Heart right ventricle (tissue), 16 donors: ENCODE measurements at regions not wholly inside any gene's neighbourhood (a gene's known extent, or its start where the extent isn't known, plus 50 kb on each side); places are given as distances from the start of the nearest gene placed in this dataset.
"Not testable (repeated sequence)": the region's sequence is repeated elsewhere in the genome, so short reads cannot be mapped to it uniquely, and the experiment has no call there.

ENCODE experiments used
- ATAC-seq, 8 donors: fragments of 200-7000 bp; cut with Tn5 transposase; one replicate each; pipeline ENCODE4 v1.9.1; 2020; ENCODE audit warnings: mild to moderate bottlenecking in 8 of 8, moderate library complexity in 8 of 8, moderate number of reproducible peaks in 1 of 8
- DNase-seq, 2 donors: peaks; one replicate each; pipeline ENCODE4 v3.0.0-alpha.2; 2020
- H3K27ac ChIP-seq, 10 donors: fragments of 200-600 bp; sonication (generic) in 2 of 10; one replicate each; pipeline versions ENCODE4 v1.5.0 to v1.8.0; 2020 to 2022; ENCODE audit warnings: mild to moderate bottlenecking in 3 of 10
- H3K27me3 ChIP-seq, 7 donors: fragments of 200-600 bp; one replicate each; pipeline ENCODE4 v1.8.0; 2021 to 2022; ENCODE audit warnings: mild to moderate bottlenecking in 2 of 7
- H3K36me3 ChIP-seq, 9 donors: fragments of 200-600 bp; sonication (generic) in 1 of 9; one replicate each; pipeline versions ENCODE4 v1.5.0 to v1.8.0; 2020 to 2022; ENCODE audit warnings: mild to moderate bottlenecking in 2 of 9
- H3K4me1 ChIP-seq, 9 donors: fragments of 200-600 bp; sonication (generic) in 1 of 9; one replicate each; pipeline versions ENCODE4 v1.5.0 to v1.8.0; 2020 to 2022; ENCODE audit warnings: mild to moderate bottlenecking in 4 of 9
- H3K4me3 ChIP-seq, 10 donors: fragments of 200-600 bp; sonication (generic) in 2 of 10; one replicate each; pipeline versions ENCODE4 v1.5.0 to v1.8.0; 2020 to 2022; ENCODE audit warnings: mild to moderate bottlenecking in 7 of 10, moderate library complexity in 2 of 10
- H3K9me3 ChIP-seq, 11 donors: fragments of 200-600 bp in 10 of 11; sonication (generic) in 2 of 11; one replicate each; pipeline versions ENCODE4 v1.5.0 to v1.8.0; 2013 to 2022; ENCODE audit warnings: mild to moderate bottlenecking in 2 of 11, control low read depth in 1 of 11, moderate library complexity in 1 of 11
- WGBS, 2 donors: extraction: QIAGEN DNeasy Blood & Tissue Kit; methylation state at CpG; one replicate each; pipeline ENCODE4 v1.1.7; 2013; ENCODE audit warnings: inconsistent platforms in 1 of 2; 5-methylcytosine and 5-hydroxymethylcytosine counted together
- intact Hi-C, 10 donors: fragments of 100-400 bp; cut with DNase I; formaldehyde crosslinking; loops; one replicate each; pipeline versions ENCODE4 v1.11.1 to v1.14.2; 2022
- TF ChIP-seq, protein P1 (sequence below), 9 donors: fragments of 200-600 bp; sonication (generic) in 2 of 9; IDR thresholded peaks; one replicate each; pipeline versions ENCODE4 v1.5.0 to v1.8.0; 2021 to 2022; ENCODE audit warnings: antibody characterized with exemption in 9 of 9, mild to moderate bottlenecking in 5 of 9, moderate library complexity in 1 of 9
- donor health status: Arrhythmogenic right ventricular cardiomyopathy.
- donor health status: ischemic (EF 13 %, LVEDD 7.1; RV severe dilation, severe dysfunction).
- donor health status: healthy with polysubstance abuse.
- donor health status: DM: no; HTN: yes; CAD: no.
- donor health status: DM: no; HTN: no; CAD: no.
- donor health status: ischemic (EF 25% LVEDD 6.9; RV normal size, moderate dysfunction).
- donor health status: ischemic (EF 25% LVEDD 5.7; RV mildly dilated, moderate dysfunction).
- donor health status: healthy.
- donor health status: DM: yes; HTN: yes; CAD: no.
- donor health status: Ischemic cardiomyopathy.
- donor health status: ischemic (EF 35%, LVEDD 5.7; RV mildly dilated, moderate dysfunction).
- donor health status: nonischemic (EF 11% LVEDD 7.7; RV severe dilation, severe dysfunction).
- donor health status: DM: yes; HTN: yes; CAD: no.
- donor health status: PGD.
- donor health status: ischemic (EF 29% LVEDD 5.4; RV normal size, mild dysfunction).
- donor health status: nonischemic (EF 23%, LVEDD 6.1; RV moderate dilation, normal function).

GRCh38 chr16:21523411-21524067 lies 75.8 kb upstream of the METTL9 start:
- TF ChIP-seq, protein P1, sequence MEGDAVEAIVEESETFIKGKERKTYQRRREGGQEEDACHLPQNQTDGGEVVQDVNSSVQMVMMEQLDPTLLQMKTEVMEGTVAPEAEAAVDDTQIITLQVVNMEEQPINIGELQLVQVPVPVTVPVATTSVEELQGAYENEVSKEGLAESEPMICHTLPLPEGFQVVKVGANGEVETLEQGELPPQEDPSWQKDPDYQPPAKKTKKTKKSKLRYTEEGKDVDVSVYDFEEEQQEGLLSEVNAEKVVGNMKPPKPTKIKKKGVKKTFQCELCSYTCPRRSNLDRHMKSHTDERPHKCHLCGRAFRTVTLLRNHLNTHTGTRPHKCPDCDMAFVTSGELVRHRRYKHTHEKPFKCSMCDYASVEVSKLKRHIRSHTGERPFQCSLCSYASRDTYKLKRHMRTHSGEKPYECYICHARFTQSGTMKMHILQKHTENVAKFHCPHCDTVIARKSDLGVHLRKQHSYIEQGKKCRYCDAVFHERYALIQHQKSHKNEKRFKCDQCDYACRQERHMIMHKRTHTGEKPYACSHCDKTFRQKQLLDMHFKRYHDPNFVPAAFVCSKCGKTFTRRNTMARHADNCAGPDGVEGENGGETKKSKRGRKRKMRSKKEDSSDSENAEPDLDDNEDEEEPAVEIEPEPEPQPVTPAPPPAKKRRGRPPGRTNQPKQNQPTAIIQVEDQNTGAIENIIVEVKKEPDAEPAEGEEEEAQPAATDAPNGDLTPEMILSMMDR (IDR thresholded peaks at IDR 0.05), result no peak
- 93 to 95% methylated on average over 17 of the region's 17 CpGs for WGBS, 2 donors

DNA sequence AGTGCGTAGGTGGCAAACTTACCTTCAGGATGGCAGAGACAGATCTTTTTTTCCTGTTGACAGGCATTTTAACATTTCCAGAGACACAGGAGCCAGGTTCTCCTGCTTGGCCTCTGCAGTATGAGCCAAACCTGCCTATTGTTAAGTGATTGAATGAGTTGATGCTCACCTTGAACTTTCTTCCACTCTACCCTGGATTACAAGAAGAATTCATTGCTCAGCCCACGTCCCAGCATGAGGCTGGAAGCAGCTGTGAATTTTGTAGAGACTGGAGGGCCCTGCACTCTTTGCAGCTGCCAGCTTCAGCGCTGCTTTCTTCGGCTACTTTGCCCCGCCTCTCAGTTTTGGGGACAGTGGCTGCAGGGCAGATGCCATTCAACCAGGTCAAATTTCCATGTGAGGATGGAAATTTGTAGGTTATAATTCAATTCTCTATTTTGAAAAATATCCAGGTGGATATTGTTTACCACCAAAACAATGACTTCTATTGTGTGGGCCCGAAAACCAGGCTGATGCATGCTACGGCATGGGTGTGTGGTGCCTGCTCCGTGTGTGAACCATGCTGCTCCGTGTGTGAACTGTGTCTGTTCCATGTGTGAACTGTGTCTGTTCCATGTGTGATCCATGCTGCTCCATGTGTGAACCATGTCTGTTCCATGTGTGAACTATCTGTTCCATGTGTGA lies 75.2 kb upstream of the METTL9 start:
- no peak overlapping the region for H3K27ac ChIP-seq
- ATAC-seq (no peak), DNase-seq (no peak)
- H3K36me3 ChIP-seq, result no peaks in the 10 kb centered on the region
- H3K27me3 ChIP-seq, result no peaks in the 10 kb centered on the region
- TF ChIP-seq, protein P1 (IDR thresholded peaks at IDR 0.05), result no peak
- H3K4me1 ChIP-seq, result peaks cover 2 to 16% (median 15%) of the 10 kb centered on the region in 9 donors
- no peaks in the 10 kb centered on the region for H3K9me3 ChIP-seq
- 94 to 95% methylated on average over 9 of the region's 9 CpGs for WGBS, 2 donors
- intact Hi-C loops, result no loop called here
- H3K4me3 ChIP-seq, result no peak overlapping the region

More at GRCh38 chr16:21523411-21524067, 75.8 kb upstream of the METTL9 start:
- Histone ChIP-seq H3K4me3 (no peak overlapping the region), H3K4me1 (peaks cover 2 to 22% (median 16%) of the 10 kb centered on the region in 9 donors), H3K27me3 (no peaks in the 10 kb centered on the region), H3K9me3 (no peaks in the 10 kb centered on the region), H3K27ac (no peak overlapping the region), H3K36me3 (no peaks in the 10 kb centered on the region)
- ATAC-seq (no peak), DNase-seq (no peak)
- intact Hi-C loops, result no loop called here

- intact Hi-C loops, ATAC-seq, DNase-seq, H3K36me3 ChIP-seq, H3K9me3 ChIP-seq, H3K27ac ChIP-seq, H3K27me3 ChIP-seq, H3K4me3 ChIP-seq: not testable (repeated sequence)
- WGBS, 2 donors, result 100% methylated on average over 1 of the region's 1 CpG
- peaks cover 2 to 16% (median 15%) of the 10 kb centered on the region in 9 donors for H3K4me1 ChIP-seq
Observed at GRCh38 chr16:21524752-21525028, 74.7 kb upstream of the METTL9 start.

DNA sequence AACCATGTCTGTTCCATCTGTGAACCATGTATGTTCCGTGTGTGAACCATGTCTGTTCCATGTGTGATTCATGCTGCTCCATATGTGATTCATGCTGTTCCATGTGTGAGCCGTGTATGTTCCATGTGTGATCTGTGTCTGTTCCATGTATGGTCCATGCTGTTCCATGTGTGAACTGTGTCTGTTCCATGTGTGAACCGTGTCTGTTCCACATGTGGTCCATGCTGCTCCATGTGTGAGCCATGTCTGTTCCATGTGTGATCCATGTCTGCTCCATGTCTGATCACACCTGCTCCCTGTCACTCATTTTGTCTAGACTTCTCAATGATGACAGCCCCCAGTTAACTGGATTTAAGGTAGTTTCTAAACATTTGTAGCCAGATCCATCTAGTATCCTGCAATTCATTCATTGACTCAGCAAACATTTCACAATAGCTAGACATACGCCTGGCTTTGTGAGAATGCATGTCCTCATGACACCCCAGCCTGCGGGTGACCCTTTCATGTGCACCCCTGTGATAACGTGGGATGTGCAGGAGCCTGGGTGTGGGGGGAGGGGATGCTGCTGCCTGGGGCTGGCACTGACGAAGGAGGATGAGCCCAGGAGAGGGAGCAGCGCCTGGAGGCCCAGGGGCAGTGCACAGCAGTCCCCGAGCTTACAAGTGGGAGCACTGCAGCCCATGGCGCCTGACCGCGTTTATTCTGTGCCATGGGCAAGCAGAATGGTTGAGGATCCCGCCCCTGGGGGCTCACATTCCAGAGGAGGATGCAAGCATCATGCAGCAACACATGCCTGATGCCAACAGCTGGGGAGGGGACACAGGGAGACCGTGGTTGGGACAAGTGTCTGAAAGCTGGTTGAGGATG lies 74.1 kb upstream of the METTL9 start:
- H3K4me3 ChIP-seq, H3K9me3 ChIP-seq, ATAC-seq, DNase-seq, H3K36me3 ChIP-seq, intact Hi-C loops, H3K27ac ChIP-seq, H3K27me3 ChIP-seq: not testable (repeated sequence)
- peaks cover 2 to 16% (median 15%) of the 10 kb centered on the region in 9 donors for H3K4me1 ChIP-seq
- WGBS, 2 donors, result 75 to 76% methylated on average over 14 of the region's 14 CpGs

GRCh38 chr16:21525956-21526922 lies 73.1 kb upstream of the METTL9 start:
- H3K27ac ChIP-seq, H3K9me3 ChIP-seq, H3K4me1 ChIP-seq, ATAC-seq, intact Hi-C loops, DNase-seq, H3K27me3 ChIP-seq, H3K36me3 ChIP-seq, H3K4me3 ChIP-seq: not testable (repeated sequence)
- WGBS, 2 donors, result 74% methylated on average over 21 of the region's 21 CpGs
